Activated naive CD8-positive, alpha-beta T cell (primary cell): ENCODE measurements at regions not wholly inside any gene's neighbourhood (a gene's known extent, or its start where the extent isn't known, plus 50 kb on each side); places are given as distances from the start of the nearest gene placed in this dataset.
"Not testable (repeated sequence)": the region's sequence is repeated elsewhere in the genome, so short reads cannot be mapped to it uniquely, and the experiment has no call there.

Experiments
- H3K27ac Mint-ChIP-seq: one replicate; pipeline ENCODE4 v1.8.0; 2021; ENCODE audit warnings: mixed read lengths
- H3K27me3 Mint-ChIP-seq: one replicate; pipeline ENCODE4 v1.8.0; 2021; ENCODE audit warnings: mixed read lengths
- H3K36me3 Mint-ChIP-seq: one replicate; pipeline ENCODE4 v1.8.0; 2021; ENCODE audit warnings: mixed read lengths
- H3K4me1 Mint-ChIP-seq: one replicate; pipeline ENCODE4 v1.8.0; 2021; ENCODE audit warnings: low read depth, mixed read lengths
- H3K4me3 Mint-ChIP-seq: one replicate; pipeline ENCODE4 v1.8.0; 2021; ENCODE audit warnings: mild to moderate bottlenecking, mixed read lengths
- H3K9me3 Mint-ChIP-seq: one replicate; pipeline ENCODE4 v1.8.0; 2021; ENCODE audit warnings: low read depth, mixed read lengths

- H3K4me3 Mint-ChIP-seq, H3K36me3 Mint-ChIP-seq, H3K4me1 Mint-ChIP-seq, H3K9me3 Mint-ChIP-seq, H3K27ac Mint-ChIP-seq: not testable (repeated sequence)
- H3K27me3 Mint-ChIP-seq, result peaks cover 17% of the 10 kb centered on the region
Measured at GRCh38 chr3:75611724-75612460, 52.2 kb upstream of the FRG2C start.
